Activated B cell treated with CpG ODN at 0.5 μM for 24 hours (primary cell): ENCODE measurements at regions not wholly inside any gene's neighbourhood (a gene's known extent, or its start where the extent isn't known, plus 50 kb on each side); places are given as distances from the start of the nearest gene placed in this dataset.

Experiments used
- ATAC-seq: fragments of 200-7000 bp; cut with Tn5 transposase; one replicate; pipeline ENCODE4 v1.10.0; 2021; ENCODE audit warnings: low read depth, mild to moderate bottlenecking, moderate library complexity
- CTCF ChIA-PET: fragments of 350-600 bp; sonication (Branson Sonifier 250); formaldehyde crosslinking; loops from one replicate; lab custom pipeline; 2021; ENCODE audit warnings: antibody characterized with exemption; lab: Charles Lee
- POLR2A ChIA-PET: fragments of 350-600 bp; sonication (Branson Sonifier 250); formaldehyde crosslinking; loops from one replicate; lab custom pipeline; 2021; ENCODE audit warnings: antibody characterized with exemption; lab: Charles Lee
- DNase-seq: peaks from one replicate; pipeline ENCODE4 v3.0.0; 2022
- H3K27ac Mint-ChIP-seq: one replicate; pipeline ENCODE4 v1.8.0; 2020; ENCODE audit warnings: mixed read lengths
- H3K27me3 Mint-ChIP-seq: one replicate; pipeline ENCODE4 v1.8.0; 2021; ENCODE audit warnings: mixed read lengths
- H3K36me3 Mint-ChIP-seq: one replicate; pipeline ENCODE4 v1.8.0; 2021; ENCODE audit warnings: low read depth, mixed read lengths
- H3K4me1 Mint-ChIP-seq: one replicate; pipeline ENCODE4 v1.8.0; 2021; ENCODE audit warnings: mixed read lengths
- H3K4me3 Mint-ChIP-seq: one replicate; pipeline ENCODE4 v1.8.0; 2020; ENCODE audit warnings: mild to moderate bottlenecking, mixed read lengths
- H3K9me3 Mint-ChIP-seq: one replicate; pipeline ENCODE4 v1.8.0; 2020; ENCODE audit warnings: mixed read lengths
- intact Hi-C: fragments of 100-400 bp; cut with micrococcal nuclease; formaldehyde crosslinking; loops from one replicate; pipeline ENCODE4 v1.15.1; 2024
- TF ChIP-seq, protein P1 (sequence below): fragments of 200-600 bp; IDR thresholded peaks from one replicate; pipeline ENCODE4 v1.8.0; 2022; ENCODE audit warnings: antibody characterized with exemption, mild to moderate bottlenecking

DNA sequence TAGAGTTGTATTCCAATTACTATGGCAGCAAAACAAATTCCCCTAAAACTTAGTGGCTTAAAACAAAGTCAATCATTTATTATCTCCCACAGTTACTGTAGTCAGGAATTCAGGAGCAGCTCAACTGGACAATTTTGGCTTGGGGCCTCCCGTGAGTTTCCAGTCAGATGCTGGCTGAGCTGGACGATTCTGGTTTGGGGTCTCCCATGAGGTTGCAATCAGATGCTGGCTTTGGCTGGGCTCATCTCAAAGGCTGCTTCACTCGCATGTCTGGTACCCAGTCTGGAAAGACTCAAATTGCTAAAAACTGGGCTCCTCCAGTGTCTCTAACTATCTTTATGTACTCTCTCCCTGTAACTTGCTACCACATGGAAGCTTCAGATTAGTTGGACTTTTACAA lies 130.1 kb downstream of the C5orf15 start:
- intact Hi-C loops: no loop called here
- Mint-ChIP-seq H3K4me3 (no peak overlapping the region), H3K27me3 (peaks cover 3% of the 10 kb centered on the region), H3K4me1 (no peaks in the 10 kb centered on the region), H3K9me3 (peaks cover 20% of the 10 kb centered on the region), H3K36me3 (no peaks in the 10 kb centered on the region), H3K27ac (no peak overlapping the region)
- TF ChIP-seq, protein P1, sequence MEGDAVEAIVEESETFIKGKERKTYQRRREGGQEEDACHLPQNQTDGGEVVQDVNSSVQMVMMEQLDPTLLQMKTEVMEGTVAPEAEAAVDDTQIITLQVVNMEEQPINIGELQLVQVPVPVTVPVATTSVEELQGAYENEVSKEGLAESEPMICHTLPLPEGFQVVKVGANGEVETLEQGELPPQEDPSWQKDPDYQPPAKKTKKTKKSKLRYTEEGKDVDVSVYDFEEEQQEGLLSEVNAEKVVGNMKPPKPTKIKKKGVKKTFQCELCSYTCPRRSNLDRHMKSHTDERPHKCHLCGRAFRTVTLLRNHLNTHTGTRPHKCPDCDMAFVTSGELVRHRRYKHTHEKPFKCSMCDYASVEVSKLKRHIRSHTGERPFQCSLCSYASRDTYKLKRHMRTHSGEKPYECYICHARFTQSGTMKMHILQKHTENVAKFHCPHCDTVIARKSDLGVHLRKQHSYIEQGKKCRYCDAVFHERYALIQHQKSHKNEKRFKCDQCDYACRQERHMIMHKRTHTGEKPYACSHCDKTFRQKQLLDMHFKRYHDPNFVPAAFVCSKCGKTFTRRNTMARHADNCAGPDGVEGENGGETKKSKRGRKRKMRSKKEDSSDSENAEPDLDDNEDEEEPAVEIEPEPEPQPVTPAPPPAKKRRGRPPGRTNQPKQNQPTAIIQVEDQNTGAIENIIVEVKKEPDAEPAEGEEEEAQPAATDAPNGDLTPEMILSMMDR: no peak
- ATAC-seq (no peak), DNase-seq (no peak)
- ChIA-PET POLR2A (no interaction called here), CTCF (interaction anchor here (1.4 kb wide), 1 partner anchor 13 kb away, joined by 3 read pairs; no protein-coding TSS in a partner anchor)

DNA sequence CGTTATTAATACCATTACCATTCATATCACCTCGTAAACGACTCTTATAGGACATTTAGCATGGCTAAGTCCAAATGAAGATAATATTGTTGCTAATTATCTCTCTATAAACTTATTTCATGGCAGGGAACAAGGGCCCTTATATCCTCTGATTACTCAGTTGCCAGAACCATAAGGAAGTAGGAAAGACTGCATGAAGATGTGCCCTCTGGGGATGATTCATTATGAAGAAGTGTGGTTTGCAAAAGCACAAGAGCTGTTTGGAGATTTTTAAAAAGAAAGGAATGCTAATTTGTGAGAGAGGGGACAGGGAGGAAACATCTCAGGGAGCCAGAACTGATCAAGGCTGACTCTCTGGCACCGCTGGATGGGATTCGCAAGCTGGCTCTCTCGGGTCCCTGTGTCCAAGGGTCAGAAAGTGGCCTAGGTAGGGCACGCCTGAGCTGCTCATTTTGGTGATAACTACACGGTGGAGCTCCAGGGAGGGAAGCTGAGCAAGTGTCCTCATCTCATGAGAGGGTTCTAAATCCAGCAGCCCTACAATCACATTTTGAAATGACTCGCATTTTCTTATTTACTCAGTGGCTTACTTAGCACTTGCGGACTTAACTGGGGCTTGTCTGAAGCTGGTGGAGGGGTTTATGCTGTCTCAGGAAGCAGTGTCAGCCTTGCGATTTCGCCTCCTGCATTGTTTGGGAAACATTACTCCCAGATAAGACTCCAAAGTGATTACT lies 136.8 kb downstream of the C5orf15 start:
- ChIA-PET CTCF (no interaction called here), POLR2A (no interaction called here)
- no peak for DNase-seq
- Mint-ChIP-seq H3K27me3 (peaks cover 3% of the 10 kb centered on the region), H3K9me3 (peaks cover 13% of the 10 kb centered on the region), H3K27ac (no peak overlapping the region), H3K36me3 (no peaks in the 10 kb centered on the region), H3K4me3 (no peak overlapping the region), H3K4me1 (peaks cover 14% of the 10 kb centered on the region)
- intact Hi-C loops: no loop called here
- TF ChIP-seq, protein P1: no peak
- no peak for ATAC-seq

DNA sequence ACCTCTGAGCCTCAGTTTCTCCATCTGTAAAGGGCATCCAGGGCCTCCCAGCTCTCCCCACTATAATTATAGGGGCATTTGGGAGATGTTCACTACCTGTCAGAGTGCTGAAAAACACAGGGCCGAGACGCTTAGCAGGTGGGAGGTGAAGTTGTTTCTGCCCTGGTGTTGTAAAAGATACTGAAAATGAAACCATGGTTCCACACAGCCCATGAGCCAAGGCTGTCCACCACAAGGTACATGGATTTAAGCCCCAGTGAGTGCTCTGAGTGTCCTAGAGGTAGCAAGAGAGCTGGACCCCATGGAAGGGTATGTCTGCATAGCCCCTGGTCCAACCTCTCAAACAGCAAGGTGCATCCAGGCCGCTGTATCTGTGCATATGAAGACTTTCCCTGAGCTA lies 137.5 kb downstream of the C5orf15 start:
- POLR2A ChIA-PET: no interaction called here
- no peak overlapping the region for H3K27ac Mint-ChIP-seq

DNA sequence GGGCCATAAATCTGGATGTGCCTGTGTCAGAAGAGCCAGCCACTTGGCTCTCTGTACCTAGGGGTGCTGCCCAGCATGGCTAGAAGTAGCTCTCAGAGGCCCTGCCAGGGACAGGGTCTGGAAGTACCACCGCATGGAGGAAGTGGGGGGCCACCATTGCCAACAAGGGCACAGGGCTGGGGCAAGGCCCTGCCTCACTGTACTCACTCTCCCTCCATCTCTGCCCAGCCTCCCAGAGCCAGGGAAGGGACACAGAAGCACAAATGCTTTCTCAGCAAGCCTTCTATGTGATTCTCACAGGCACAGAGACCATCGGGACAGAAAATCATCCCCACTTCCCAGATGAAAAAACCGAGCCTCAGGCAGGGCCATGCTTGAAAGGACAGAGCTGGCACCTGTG lies 138.1 kb downstream of the C5orf15 start:
- CTCF ChIA-PET: no interaction called here
- intact Hi-C loops: no loop called here

More for the DNA sequence above, 137.5 kb downstream of the C5orf15 start:
- TF ChIP-seq, protein P1: no peak
- Mint-ChIP-seq H3K27me3 (no peaks in the 10 kb centered on the region), H3K4me1 (peaks cover 21% of the 10 kb centered on the region), H3K9me3 (peaks cover 5% of the 10 kb centered on the region), H3K4me3 (no peak overlapping the region), H3K36me3 (no peaks in the 10 kb centered on the region)
- CTCF ChIA-PET: no interaction called here
- ATAC-seq (no peak), DNase-seq (no peak)
- intact Hi-C loops: no loop called here

DNA sequence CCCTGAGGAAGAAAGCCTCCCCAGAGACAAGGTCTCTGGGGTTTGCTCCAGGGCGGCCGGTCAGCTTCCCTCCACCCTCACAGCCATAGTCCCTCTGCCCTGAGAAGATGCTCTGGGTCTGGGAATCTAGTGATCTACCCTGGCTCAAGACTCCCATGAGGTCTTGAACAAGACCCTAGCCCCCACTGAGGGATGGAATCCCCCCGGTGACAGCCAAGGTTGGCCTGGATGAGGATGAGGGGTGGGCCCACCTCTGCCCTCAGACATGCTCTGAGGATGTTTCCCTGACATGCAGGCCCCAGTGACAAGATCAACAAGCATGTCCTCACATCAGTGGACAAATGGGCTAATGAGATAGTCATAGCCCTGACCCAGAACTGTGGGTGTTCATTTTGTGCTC lies 138.6 kb downstream of the C5orf15 start:
- H3K27me3 Mint-ChIP-seq: no peaks in the 10 kb centered on the region
- no peaks in the 10 kb centered on the region for H3K9me3 Mint-ChIP-seq
- intact Hi-C loops: no loop called here
- H3K4me1 Mint-ChIP-seq: peaks cover 33% of the 10 kb centered on the region
- DNase-seq (no peak), ATAC-seq (no peak)
- no peak overlapping the region for H3K27ac Mint-ChIP-seq
- TF ChIP-seq, protein P1: no peak
- ChIA-PET POLR2A (no interaction called here), CTCF (no interaction called here)
- H3K36me3 Mint-ChIP-seq: no peaks in the 10 kb centered on the region
- no peak overlapping the region for H3K4me3 Mint-ChIP-seq

More for the DNA sequence above, 138.1 kb downstream of the C5orf15 start:
- H3K4me3 Mint-ChIP-seq: no peak overlapping the region
- ATAC-seq: no peak
- TF ChIP-seq, protein P1: no peak
- H3K36me3 Mint-ChIP-seq: no peaks in the 10 kb centered on the region
- POLR2A ChIA-PET: no interaction called here
- H3K4me1 Mint-ChIP-seq: peaks cover 28% of the 10 kb centered on the region
- no peaks in the 10 kb centered on the region for H3K27me3 Mint-ChIP-seq
- no peak overlapping the region for H3K27ac Mint-ChIP-seq
- no peak for DNase-seq
- peaks cover under 1% of the 10 kb centered on the region for H3K9me3 Mint-ChIP-seq
